ENCODE measurements at regions not wholly inside any gene's neighbourhood (a gene's known extent, or its start where the extent isn't known, plus 50 kb on each side); places are given as distances from the start of the nearest gene placed in this dataset.
"Not testable (repeated sequence)": the region's sequence is repeated elsewhere in the genome, so short reads cannot be mapped to it uniquely, and the experiment has no call there.

DNA sequence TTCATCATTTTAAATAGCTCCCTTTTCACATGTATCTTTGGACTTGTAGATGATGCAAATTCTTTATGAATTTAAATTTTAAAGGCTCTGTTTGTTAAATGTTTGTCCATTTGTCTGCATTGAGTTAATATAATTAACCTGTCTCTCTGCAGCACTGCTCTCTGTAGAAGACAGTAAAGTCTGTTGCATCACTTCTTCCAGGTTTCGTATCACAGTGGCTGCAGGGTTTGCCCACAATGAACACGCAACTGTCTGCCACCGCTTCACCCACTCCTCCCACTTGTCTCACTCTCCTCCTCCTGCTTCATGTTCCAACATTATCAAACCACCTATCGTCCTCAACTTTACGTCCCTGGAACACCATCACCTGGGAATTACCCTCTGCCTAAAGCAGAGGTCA is 231.3 kb upstream of the SLC30A5 start:
- peak; percentile 1 for DNase-seq (ENCODE audit: low read depth)
- TF ChIP-seq, protein P1, sequence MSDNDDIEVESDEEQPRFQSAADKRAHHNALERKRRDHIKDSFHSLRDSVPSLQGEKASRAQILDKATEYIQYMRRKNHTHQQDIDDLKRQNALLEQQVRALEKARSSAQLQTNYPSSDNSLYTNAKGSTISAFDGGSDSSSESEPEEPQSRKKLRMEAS (IDR thresholded peaks at IDR 0.05; ENCODE audit: low read depth, low read length): no peak
- TF ChIP-seq MYC (IDR thresholded peaks at IDR 0.05; ENCODE audit: low read depth, low read length) (no peak), POLR2A (IDR thresholded peaks at IDR 0.05; ENCODE audit: extremely low read depth, insufficient read length) (no peak)
- TF ChIP-seq, protein P2, sequence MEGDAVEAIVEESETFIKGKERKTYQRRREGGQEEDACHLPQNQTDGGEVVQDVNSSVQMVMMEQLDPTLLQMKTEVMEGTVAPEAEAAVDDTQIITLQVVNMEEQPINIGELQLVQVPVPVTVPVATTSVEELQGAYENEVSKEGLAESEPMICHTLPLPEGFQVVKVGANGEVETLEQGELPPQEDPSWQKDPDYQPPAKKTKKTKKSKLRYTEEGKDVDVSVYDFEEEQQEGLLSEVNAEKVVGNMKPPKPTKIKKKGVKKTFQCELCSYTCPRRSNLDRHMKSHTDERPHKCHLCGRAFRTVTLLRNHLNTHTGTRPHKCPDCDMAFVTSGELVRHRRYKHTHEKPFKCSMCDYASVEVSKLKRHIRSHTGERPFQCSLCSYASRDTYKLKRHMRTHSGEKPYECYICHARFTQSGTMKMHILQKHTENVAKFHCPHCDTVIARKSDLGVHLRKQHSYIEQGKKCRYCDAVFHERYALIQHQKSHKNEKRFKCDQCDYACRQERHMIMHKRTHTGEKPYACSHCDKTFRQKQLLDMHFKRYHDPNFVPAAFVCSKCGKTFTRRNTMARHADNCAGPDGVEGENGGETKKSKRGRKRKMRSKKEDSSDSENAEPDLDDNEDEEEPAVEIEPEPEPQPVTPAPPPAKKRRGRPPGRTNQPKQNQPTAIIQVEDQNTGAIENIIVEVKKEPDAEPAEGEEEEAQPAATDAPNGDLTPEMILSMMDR (IDR thresholded peaks at IDR 0.05; ENCODE audit: low read depth, low read length): no peak
- no peak overlapping the region for H3K4me3 ChIP-seq (ENCODE audit: low read depth, low read length)

DNA sequence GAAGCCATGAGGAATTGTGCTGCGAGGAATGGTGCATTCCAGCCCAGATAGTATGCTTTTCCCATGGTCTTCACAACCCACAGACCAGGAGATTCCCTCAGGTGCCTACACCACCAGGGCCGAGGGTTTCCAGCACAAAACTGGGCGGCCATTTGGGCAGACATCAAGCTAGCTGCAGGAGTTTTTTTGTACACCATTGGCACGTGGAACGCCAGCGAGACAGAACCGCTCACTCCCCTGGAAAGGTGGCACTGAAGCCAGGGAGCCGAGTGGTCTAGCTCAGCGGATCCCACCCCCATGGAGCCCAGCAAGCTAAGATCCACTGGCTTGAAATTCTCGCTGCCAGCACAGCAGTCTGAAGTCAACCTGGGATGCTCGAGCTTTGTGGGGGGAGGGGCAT is 228.6 kb upstream of the SLC30A5 start:
- not testable (repeated sequence) for DNase-seq (ENCODE audit: low read depth); H3K4me3 ChIP-seq (ENCODE audit: low read depth, low read length)

DNA sequence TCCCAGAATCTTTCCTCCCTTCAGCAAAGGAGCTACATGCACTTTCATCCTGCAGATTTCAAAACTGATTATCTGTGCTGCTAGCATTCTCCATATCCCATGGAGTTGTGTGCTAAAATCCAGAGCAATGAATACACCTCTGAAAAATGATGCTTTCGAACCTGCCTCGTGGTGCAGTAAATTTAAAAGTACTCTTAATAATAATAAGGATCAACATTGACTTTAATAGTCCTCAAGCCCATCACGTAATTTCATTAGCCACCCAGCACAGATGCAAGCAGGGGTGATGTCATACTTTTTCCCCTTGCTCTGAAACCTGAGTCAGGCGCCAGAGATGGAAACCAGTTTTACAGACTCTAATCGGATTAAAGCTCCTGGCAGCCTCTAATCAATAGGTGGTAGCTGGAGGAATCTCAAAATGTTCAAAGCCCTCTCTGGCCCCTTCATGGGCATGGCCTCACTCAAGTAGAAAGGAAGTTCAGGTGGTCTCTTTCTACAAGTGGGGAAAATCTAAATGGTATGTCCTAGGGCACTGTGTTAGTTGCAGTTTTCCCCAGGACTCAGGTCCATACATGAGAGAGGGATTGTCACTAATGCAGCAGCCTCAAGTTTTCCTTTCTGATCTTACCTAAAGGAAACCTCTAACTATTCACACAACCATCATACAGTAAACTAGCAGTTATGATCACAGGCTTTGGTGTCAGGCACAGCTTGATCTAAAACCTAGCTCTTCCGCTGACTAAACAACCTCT is 221.6 kb upstream of the SLC30A5 start:
- no peak overlapping the region for H3K4me3 ChIP-seq (ENCODE audit: low read depth, low read length)
- DNase-seq (ENCODE audit: low read depth): no peak
- TF ChIP-seq MYC (IDR thresholded peaks at IDR 0.05; ENCODE audit: low read depth, low read length) (no peak), POLR2A (IDR thresholded peaks at IDR 0.05; ENCODE audit: extremely low read depth, insufficient read length) (no peak)
- TF ChIP-seq, protein P1 (IDR thresholded peaks at IDR 0.05; ENCODE audit: low read depth, low read length): no peak
- TF ChIP-seq, protein P2 (IDR thresholded peaks at IDR 0.05; ENCODE audit: low read depth, low read length): no peak

DNA sequence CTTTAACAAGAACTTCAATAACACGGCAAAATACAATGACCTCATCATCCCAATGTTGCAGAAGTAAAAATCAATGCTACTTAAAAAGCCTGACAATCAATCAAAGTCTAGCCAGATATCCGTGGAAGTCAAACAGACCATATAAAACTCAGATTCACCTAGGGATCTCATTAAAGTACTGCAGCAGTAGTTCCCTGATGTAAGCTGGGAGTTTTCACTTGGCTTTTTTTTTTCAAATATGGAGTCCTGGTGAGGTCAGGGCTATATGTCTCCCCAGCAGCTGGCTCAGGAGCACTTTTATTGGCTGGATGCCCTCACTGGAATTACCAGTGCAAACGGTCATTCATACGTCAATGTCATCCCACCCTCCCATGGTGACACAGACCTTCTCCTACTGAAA is 220.6 kb upstream of the SLC30A5 start:
- TF ChIP-seq MYC (IDR thresholded peaks at IDR 0.05; ENCODE audit: low read depth, low read length) (no peak), POLR2A (IDR thresholded peaks at IDR 0.05; ENCODE audit: extremely low read depth, insufficient read length) (no peak)
- TF ChIP-seq, protein P1 (IDR thresholded peaks at IDR 0.05; ENCODE audit: low read depth, low read length): no peak
- TF ChIP-seq, protein P2 (IDR thresholded peaks at IDR 0.05; ENCODE audit: low read depth, low read length): no peak
- H3K4me3 ChIP-seq (ENCODE audit: low read depth, low read length): no peak overlapping the region
- DNase-seq (ENCODE audit: low read depth): no peak

DNA sequence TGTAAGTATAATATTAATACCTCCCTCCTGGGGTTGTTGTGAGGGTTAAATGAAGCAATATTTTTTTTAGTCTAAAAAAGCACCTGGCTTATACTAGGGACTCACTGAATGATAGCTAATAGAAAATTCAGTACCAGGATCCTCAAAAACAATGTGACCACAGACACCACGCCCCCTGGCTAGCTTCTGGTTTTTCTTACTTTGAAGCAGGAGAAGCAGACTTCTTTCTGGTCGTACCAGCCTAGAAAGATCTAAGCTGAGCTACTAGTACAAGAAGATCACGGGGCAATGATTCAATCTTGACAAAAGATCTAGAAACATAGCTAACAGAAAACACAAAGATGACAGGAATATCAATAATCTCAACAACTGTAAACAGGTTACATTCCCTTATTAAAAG is 218.5 kb upstream of the SLC30A5 start:
- H3K4me3 ChIP-seq (ENCODE audit: low read depth, low read length): no peak overlapping the region
- DNase-seq (ENCODE audit: low read depth): peak; percentile 1
- TF ChIP-seq, protein P1 (IDR thresholded peaks at IDR 0.05; ENCODE audit: low read depth, low read length): no peak
- TF ChIP-seq MYC (IDR thresholded peaks at IDR 0.05; ENCODE audit: low read depth, low read length) (no peak), POLR2A (IDR thresholded peaks at IDR 0.05; ENCODE audit: extremely low read depth, insufficient read length) (no peak)
- TF ChIP-seq, protein P2 (IDR thresholded peaks at IDR 0.05; ENCODE audit: low read depth, low read length): no peak

DNA sequence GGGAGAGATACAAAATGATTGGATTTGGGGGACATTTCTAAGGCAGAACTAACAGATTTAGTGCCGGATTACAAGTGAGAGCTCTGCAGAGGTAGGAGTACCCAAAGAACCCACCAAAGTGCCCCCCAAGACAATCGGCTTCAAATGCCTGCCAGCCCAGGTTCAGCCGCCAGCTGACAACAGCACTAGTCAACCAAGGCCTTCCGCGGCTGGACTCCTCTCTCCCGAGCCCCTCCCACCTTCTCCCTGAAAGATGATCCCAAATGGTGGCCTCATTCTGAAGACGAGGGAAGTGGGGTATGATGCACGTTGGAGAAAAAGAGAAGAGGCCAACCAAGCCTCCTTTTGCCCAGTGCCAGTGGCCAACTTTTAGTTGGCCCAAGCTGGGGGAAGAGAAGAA is 210.4 kb upstream of the SLC30A5 start:
- H3K4me3 ChIP-seq (ENCODE audit: low read depth, low read length): no peak overlapping the region
- TF ChIP-seq POLR2A (IDR thresholded peaks at IDR 0.05; ENCODE audit: extremely low read depth, insufficient read length): no peak
- TF ChIP-seq, protein P1 (IDR thresholded peaks at IDR 0.05; ENCODE audit: low read depth, low read length): no peak
- no peak for TF ChIP-seq MYC (IDR thresholded peaks at IDR 0.05; ENCODE audit: low read depth, low read length)
- TF ChIP-seq, protein P2 (IDR thresholded peaks at IDR 0.05; ENCODE audit: low read depth, low read length): no peak
- no peak for DNase-seq (ENCODE audit: low read depth)
